OCI-LY1 (cell line): ENCODE measurements at regions not wholly inside any gene's neighbourhood (a gene's known extent, or its start where the extent isn't known, plus 50 kb on each side); places are given as distances from the start of the nearest gene placed in this dataset.

Experiments
- H2AFZ ChIP-seq: fragments of 200-600 bp; sonication (generic), shearing (Covaris generic); 2 replicates; pipeline ENCODE4 v1.6.0; 2014; ENCODE audit warnings: antibody characterized with exemption, mild to moderate bottlenecking, low read length
- H3F3A ChIP-seq: fragments of 200-600 bp; sonication (generic), shearing (Covaris generic); 2 replicates; pipeline ENCODE4 v1.6.0; 2014; ENCODE audit warnings: mild to moderate bottlenecking, antibody characterized with exemption, low read length, moderate library complexity; ENCODE audit not compliant: insufficient read depth
- H3K27ac ChIP-seq: fragments of 200-600 bp; sonication (generic); 2 replicates; pipeline ENCODE4 v1.5.1; 2014; ENCODE audit warnings: low read length, mixed run types, mild to moderate bottlenecking, low read depth; ENCODE audit not compliant: poor library complexity, severe bottlenecking
- H3K27me3 ChIP-seq: fragments of 200-600 bp; sonication (generic); 2 replicates; pipeline ENCODE4 v1.6.0; 2014; ENCODE audit warnings: antibody characterized with exemption, mild to moderate bottlenecking, low read length, moderate library complexity; ENCODE audit not compliant: insufficient read depth
- H3K36me3 ChIP-seq: fragments of 200-600 bp; sonication (generic); 2 replicates; pipeline ENCODE4 v1.6.1; 2014; ENCODE audit warnings: mild to moderate bottlenecking, antibody characterized with exemption, low read length, moderate library complexity, mixed read lengths; ENCODE audit not compliant: insufficient read depth
- H3K4me1 ChIP-seq: fragments of 200-600 bp; sonication (generic); 2 replicates; pipeline ENCODE4 v1.5.1; 2014; ENCODE audit warnings: mild to moderate bottlenecking, low read length, moderate library complexity; ENCODE audit not compliant: insufficient read depth, severe bottlenecking
- H3K4me2 ChIP-seq: fragments of 200-600 bp; sonication (generic), shearing (Covaris generic); 2 replicates; pipeline ENCODE4 v1.6.1; 2014; ENCODE audit warnings: low read length
- H3K4me3 ChIP-seq: fragments of 200-600 bp; sonication (generic); 2 replicates; pipeline ENCODE4 v1.5.1; 2014; ENCODE audit warnings: low read length, low read depth, mild to moderate bottlenecking, mixed read lengths; ENCODE audit not compliant: poor library complexity, severe bottlenecking
- H3K79me2 ChIP-seq: fragments of 200-600 bp; shearing (Covaris generic); 2 replicates; pipeline ENCODE4 v1.6.1; 2016; ENCODE audit warnings: mixed run types, low read length, mixed read lengths; ENCODE audit not compliant: insufficient read depth
- H3K9ac ChIP-seq: fragments of 200-600 bp; sonication (generic), shearing (Covaris generic); 2 replicates; pipeline ENCODE4 v1.6.1; 2014; ENCODE audit warnings: mild to moderate bottlenecking, low read length, mixed read lengths
- H3K9me2 ChIP-seq: fragments of 200-600 bp; sonication (generic), shearing (Covaris generic); 2 replicates; pipeline ENCODE4 v1.6.1; 2014; ENCODE audit warnings: low read depth, mild to moderate bottlenecking, low read length, mixed read lengths
- H3K9me3 ChIP-seq: fragments of 200-600 bp; shearing (Covaris generic); 2 replicates; pipeline ENCODE4 v1.6.1; 2014; ENCODE audit warnings: low read length, mixed read lengths
- H4K20me1 ChIP-seq: fragments of 200-600 bp; sonication (generic), shearing (Covaris generic); 2 replicates; pipeline ENCODE4 v1.6.0; 2016; ENCODE audit warnings: mild to moderate bottlenecking, low read length; ENCODE audit not compliant: insufficient read depth
- EZH2 ChIP-seq: fragments of 200-600 bp; sonication (generic), shearing (Covaris generic); IDR thresholded peaks from 2 replicates; pipeline ENCODE4 v1.8.0; 2017; ENCODE audit warnings: borderline replicate concordance, mixed run types, mild to moderate bottlenecking, antibody characterized with exemption, low read length, moderate library complexity, mixed read lengths
- TF ChIP-seq, protein P1 (sequence below): fragments of 200-600 bp; sonication (generic), shearing (Covaris generic); IDR thresholded peaks from 2 replicates; pipeline ENCODE4 v1.5.1; 2017; ENCODE audit warnings: mild to moderate bottlenecking, antibody characterized with exemption, low read length, moderate library complexity, mixed read lengths

GRCh38 chr15:23897531-23897930 lies 210.4 kb upstream of the NDN start:
- Histone ChIP-seq H3K4me1 (no peaks in the 10 kb centered on the region), H3K27ac (no peak overlapping the region), H3K4me3 (no peak overlapping the region), H4K20me1 (no peaks in the 10 kb centered on the region), H3K36me3 (no peaks in the 10 kb centered on the region), H3K79me2 (no peaks in the 10 kb centered on the region), H3K9me3 (no peaks in the 10 kb centered on the region), H3K27me3 (no peaks in the 10 kb centered on the region), H2AFZ (no peak overlapping the region), H3K9ac (no peak overlapping the region), H3K9me2 (no peaks in the 10 kb centered on the region), H3F3A (no peaks in the 10 kb centered on the region), H3K4me2 (no peak overlapping the region)
- no peak for TF ChIP-seq EZH2
- TF ChIP-seq, protein P1, sequence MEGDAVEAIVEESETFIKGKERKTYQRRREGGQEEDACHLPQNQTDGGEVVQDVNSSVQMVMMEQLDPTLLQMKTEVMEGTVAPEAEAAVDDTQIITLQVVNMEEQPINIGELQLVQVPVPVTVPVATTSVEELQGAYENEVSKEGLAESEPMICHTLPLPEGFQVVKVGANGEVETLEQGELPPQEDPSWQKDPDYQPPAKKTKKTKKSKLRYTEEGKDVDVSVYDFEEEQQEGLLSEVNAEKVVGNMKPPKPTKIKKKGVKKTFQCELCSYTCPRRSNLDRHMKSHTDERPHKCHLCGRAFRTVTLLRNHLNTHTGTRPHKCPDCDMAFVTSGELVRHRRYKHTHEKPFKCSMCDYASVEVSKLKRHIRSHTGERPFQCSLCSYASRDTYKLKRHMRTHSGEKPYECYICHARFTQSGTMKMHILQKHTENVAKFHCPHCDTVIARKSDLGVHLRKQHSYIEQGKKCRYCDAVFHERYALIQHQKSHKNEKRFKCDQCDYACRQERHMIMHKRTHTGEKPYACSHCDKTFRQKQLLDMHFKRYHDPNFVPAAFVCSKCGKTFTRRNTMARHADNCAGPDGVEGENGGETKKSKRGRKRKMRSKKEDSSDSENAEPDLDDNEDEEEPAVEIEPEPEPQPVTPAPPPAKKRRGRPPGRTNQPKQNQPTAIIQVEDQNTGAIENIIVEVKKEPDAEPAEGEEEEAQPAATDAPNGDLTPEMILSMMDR, result no peak

GRCh38 chr15:23910030-23910429 lies 222.9 kb upstream of the NDN start:
- Histone ChIP-seq H3K36me3 (no peaks in the 10 kb centered on the region), H3K27ac (no peak overlapping the region), H3K27me3 (no peaks in the 10 kb centered on the region), H3K9me2 (no peaks in the 10 kb centered on the region), H3K4me3 (no peak overlapping the region), H3K9ac (no peak overlapping the region), H3F3A (no peaks in the 10 kb centered on the region), H4K20me1 (no peaks in the 10 kb centered on the region), H3K79me2 (no peaks in the 10 kb centered on the region), H2AFZ (no peak overlapping the region), H3K9me3 (no peaks in the 10 kb centered on the region), H3K4me2 (no peak overlapping the region), H3K4me1 (no peaks in the 10 kb centered on the region)
- TF ChIP-seq, protein P1, result no peak
- no peak for TF ChIP-seq EZH2

DNA sequence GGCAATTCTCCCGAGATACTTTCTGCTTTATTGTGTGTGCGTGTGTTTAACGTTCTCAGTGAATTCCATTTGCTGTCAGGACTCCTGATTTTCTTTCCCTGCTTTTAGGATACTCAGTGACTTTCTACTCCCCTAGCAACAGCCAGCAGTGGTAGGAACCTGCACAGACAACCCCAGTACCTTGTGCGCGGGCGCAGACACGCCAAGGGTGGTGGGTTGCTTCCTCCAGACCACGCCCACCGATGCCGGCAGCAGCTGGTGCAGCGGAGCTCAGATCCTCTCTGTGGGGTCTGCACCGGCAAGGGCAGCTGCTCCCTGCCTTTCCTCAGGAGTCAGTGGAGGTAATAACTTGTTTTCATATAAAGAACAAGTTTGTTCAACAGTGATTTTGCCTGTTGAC lies 225.1 kb upstream of the NDN start:
- no peak overlapping the region for H2AFZ ChIP-seq
- H3K4me3 ChIP-seq, result no peak overlapping the region
- no peaks in the 10 kb centered on the region for H3K9me2 ChIP-seq

More for the DNA sequence above, 225.1 kb upstream of the NDN start:
- Histone ChIP-seq H3K79me2 (no peaks in the 10 kb centered on the region), H3K4me2 (no peak overlapping the region), H3K27me3 (no peaks in the 10 kb centered on the region), H4K20me1 (no peaks in the 10 kb centered on the region), H3K4me1 (no peaks in the 10 kb centered on the region), H3K9me3 (no peaks in the 10 kb centered on the region), H3K27ac (no peak overlapping the region), H3K36me3 (no peaks in the 10 kb centered on the region), H3F3A (no peaks in the 10 kb centered on the region), H3K9ac (no peak overlapping the region)
- TF ChIP-seq, protein P1, result no peak
- TF ChIP-seq EZH2, result no peak
